ENCODE measurements at regions not wholly inside any gene's neighbourhood (a gene's known extent, or its start where the extent isn't known, plus 50 kb on each side); places are given as distances from the start of the nearest gene placed in this dataset.

- no peak for DNase-seq (ENCODE audit: low spot score)
- no peaks in the 10 kb centered on the region for H3K9me3 ChIP-seq
- no peak for ATAC-seq (ENCODE audit: insufficient number of reproducible peaks, low FRiP score, low read depth)
- TF ChIP-seq CTCF (IDR thresholded peaks at IDR 0.05): no peak
- H3K36me3 ChIP-seq: no peaks in the 10 kb centered on the region
- no peaks in the 10 kb centered on the region for H3K4me1 ChIP-seq (ENCODE audit: control insufficient read depth in 1 of 2, low read depth in 2 of 2)
- H3K27me3 ChIP-seq (replicated peaks; ENCODE audit: insufficient read depth): no peaks in the 10 kb centered on the region
- no peak overlapping the region for H3K27ac ChIP-seq
- H3K4me3 ChIP-seq: no peak overlapping the region
Measured at GRCh38 chr16:86446279-86446678, 64.0 kb upstream of the FOXF1 start.

- DNase-seq (ENCODE audit: low spot score): no peak
- Histone ChIP-seq H3K4me3 (no peak overlapping the region), H3K27ac (no peak overlapping the region), H3K4me1 (ENCODE audit: control insufficient read depth in 1 of 2, low read depth in 2 of 2) (no peaks in the 10 kb centered on the region), H3K36me3 (no peaks in the 10 kb centered on the region), H3K9me3 (no peaks in the 10 kb centered on the region), H3K27me3 (replicated peaks; ENCODE audit: insufficient read depth) (no peaks in the 10 kb centered on the region)
- no peak for ATAC-seq (ENCODE audit: insufficient number of reproducible peaks, low FRiP score, low read depth)
- TF ChIP-seq CTCF (IDR thresholded peaks at IDR 0.05): no peak
Measured at GRCh38 chr16:86447228-86447627, 63.1 kb upstream of the FOXF1 start.

GRCh38 chr16:86448306-86448890 is 61.9 kb upstream of the FOXF1 start:
- ATAC-seq (ENCODE audit: insufficient number of reproducible peaks, low FRiP score, low read depth): no peak
- no peak for DNase-seq (ENCODE audit: low spot score)
- Histone ChIP-seq H3K4me3 (no peak overlapping the region), H3K4me1 (ENCODE audit: control insufficient read depth in 1 of 2, low read depth in 2 of 2) (no peaks in the 10 kb centered on the region), H3K36me3 (no peaks in the 10 kb centered on the region), H3K27me3 (replicated peaks; ENCODE audit: insufficient read depth) (no peaks in the 10 kb centered on the region), H3K9me3 (no peaks in the 10 kb centered on the region), H3K27ac (no peak overlapping the region)
- TF ChIP-seq CTCF (IDR thresholded peaks at IDR 0.05): no peak

- no peaks in the 10 kb centered on the region for H3K9me3 ChIP-seq
- H3K27ac ChIP-seq: no peak overlapping the region
- no peaks in the 10 kb centered on the region for H3K4me1 ChIP-seq (ENCODE audit: control insufficient read depth in 1 of 2, low read depth in 2 of 2)
- ATAC-seq (ENCODE audit: insufficient number of reproducible peaks, low FRiP score, low read depth) (no peak), DNase-seq (ENCODE audit: low spot score) (no peak)
- H3K4me3 ChIP-seq: no peak overlapping the region
- no peaks in the 10 kb centered on the region for H3K27me3 ChIP-seq (replicated peaks; ENCODE audit: insufficient read depth)
- TF ChIP-seq CTCF (IDR thresholded peaks at IDR 0.05): no peak
- no peaks in the 10 kb centered on the region for H3K36me3 ChIP-seq
Measured at GRCh38 chr16:86449446-86450095, 60.8 kb upstream of the FOXF1 start.

GRCh38 chr16:86450691-86451090 is 59.6 kb upstream of the FOXF1 start:
- ATAC-seq (ENCODE audit: insufficient number of reproducible peaks, low FRiP score, low read depth): no peak
- no peak for DNase-seq (ENCODE audit: low spot score)

More at GRCh38 chr16:86450691-86451090, 59.6 kb upstream of the FOXF1 start:
- Histone ChIP-seq H3K4me3 (no peak overlapping the region), H3K4me1 (ENCODE audit: control insufficient read depth in 1 of 2, low read depth in 2 of 2) (no peaks in the 10 kb centered on the region), H3K27ac (no peak overlapping the region), H3K9me3 (no peaks in the 10 kb centered on the region), H3K27me3 (replicated peaks; ENCODE audit: insufficient read depth) (no peaks in the 10 kb centered on the region), H3K36me3 (no peaks in the 10 kb centered on the region)
- no peak for TF ChIP-seq CTCF (IDR thresholded peaks at IDR 0.05)
